DOHH2 (cell line): ENCODE measurements at regions not wholly inside any gene's neighbourhood (a gene's known extent, or its start where the extent isn't known, plus 50 kb on each side); places are given as distances from the start of the nearest gene placed in this dataset.

ENCODE experiments used
- H3F3A ChIP-seq: fragments of 200-600 bp; sonication (generic), shearing (Covaris generic); 2 replicates; pipeline ENCODE4 v1.6.0; 2016; ENCODE audit warnings: antibody characterized with exemption, mild to moderate bottlenecking; ENCODE audit not compliant: control insufficient read depth, insufficient read depth
- H3K27ac ChIP-seq: fragments of 200-600 bp; sonication (generic); 2 replicates; pipeline ENCODE4 v1.5.1; 2014; ENCODE audit warnings: low read depth, mild to moderate bottlenecking, low read length, moderate library complexity
- H3K27me3 ChIP-seq: fragments of 200-600 bp; sonication (generic); 2 replicates; pipeline ENCODE4 v1.6.1; 2014; ENCODE audit warnings: mild to moderate bottlenecking, low read length, mixed read lengths; ENCODE audit not compliant: control insufficient read depth
- H3K36me3 ChIP-seq: fragments of 200-600 bp; sonication (generic); 2 replicates; pipeline ENCODE4 v1.6.1; 2014; ENCODE audit warnings: mild to moderate bottlenecking, low read length, moderate library complexity, mixed read lengths; ENCODE audit not compliant: control insufficient read depth
- H3K4me1 ChIP-seq: fragments of 200-600 bp; sonication (generic); 2 replicates; pipeline ENCODE4 v1.6.1; 2014; ENCODE audit warnings: mild to moderate bottlenecking, low read length, mixed read lengths; ENCODE audit not compliant: control insufficient read depth
- H3K4me2 ChIP-seq: fragments of 200-600 bp; sonication (generic); 2 replicates; pipeline ENCODE4 v1.6.0; 2014; ENCODE audit warnings: mild to moderate bottlenecking, low read length, moderate library complexity
- H3K4me3 ChIP-seq: fragments of 200-600 bp; sonication (generic); 2 replicates; pipeline ENCODE4 v1.5.1; 2014; ENCODE audit warnings: mild to moderate bottlenecking, low read length, mixed read lengths
- H3K79me2 ChIP-seq: fragments of 200-600 bp; sonication (generic); 2 replicates; pipeline ENCODE4 v1.6.1; 2014; ENCODE audit warnings: mild to moderate bottlenecking, low read length, mixed read lengths; ENCODE audit not compliant: control insufficient read depth
- H3K9me2 ChIP-seq: fragments of 200-600 bp; sonication (generic); replicated peaks from 2 replicates; pipeline ENCODE4 v1.6.1; 2014; ENCODE audit warnings: mild to moderate bottlenecking, low read length, mixed read lengths; ENCODE audit not compliant: control insufficient read depth
- H3K9me3 ChIP-seq: fragments of 200-600 bp; sonication (generic); 2 replicates; pipeline ENCODE4 v1.6.1; 2014; ENCODE audit warnings: antibody characterized with exemption, low read length, mixed read lengths; ENCODE audit not compliant: control insufficient read depth, insufficient read depth
- H4K20me1 ChIP-seq: fragments of 200-600 bp; sonication (generic); 2 replicates; pipeline ENCODE4 v1.6.0; 2014; ENCODE audit warnings: low read depth, mild to moderate bottlenecking, antibody characterized with exemption, low read length, moderate library complexity; ENCODE audit not compliant: control insufficient read depth, insufficient read depth
- EZH2phosphoT487 ChIP-seq: fragments of 200-600 bp; sonication (generic); IDR thresholded peaks from 2 replicates; pipeline ENCODE4 v1.6.1; 2017; ENCODE audit warnings: borderline replicate concordance, mild to moderate bottlenecking, antibody characterized with exemption, low read length, moderate library complexity, mixed read lengths
- TF ChIP-seq, protein P1 (sequence below): fragments of 200-600 bp; sonication (generic); IDR thresholded peaks from one replicate; pipeline ENCODE4 v1.5.1; 2014; ENCODE audit warnings: antibody characterized with exemption, mild to moderate bottlenecking, low read depth, low read length; ENCODE audit not compliant: poor library complexity, severe bottlenecking

DNA sequence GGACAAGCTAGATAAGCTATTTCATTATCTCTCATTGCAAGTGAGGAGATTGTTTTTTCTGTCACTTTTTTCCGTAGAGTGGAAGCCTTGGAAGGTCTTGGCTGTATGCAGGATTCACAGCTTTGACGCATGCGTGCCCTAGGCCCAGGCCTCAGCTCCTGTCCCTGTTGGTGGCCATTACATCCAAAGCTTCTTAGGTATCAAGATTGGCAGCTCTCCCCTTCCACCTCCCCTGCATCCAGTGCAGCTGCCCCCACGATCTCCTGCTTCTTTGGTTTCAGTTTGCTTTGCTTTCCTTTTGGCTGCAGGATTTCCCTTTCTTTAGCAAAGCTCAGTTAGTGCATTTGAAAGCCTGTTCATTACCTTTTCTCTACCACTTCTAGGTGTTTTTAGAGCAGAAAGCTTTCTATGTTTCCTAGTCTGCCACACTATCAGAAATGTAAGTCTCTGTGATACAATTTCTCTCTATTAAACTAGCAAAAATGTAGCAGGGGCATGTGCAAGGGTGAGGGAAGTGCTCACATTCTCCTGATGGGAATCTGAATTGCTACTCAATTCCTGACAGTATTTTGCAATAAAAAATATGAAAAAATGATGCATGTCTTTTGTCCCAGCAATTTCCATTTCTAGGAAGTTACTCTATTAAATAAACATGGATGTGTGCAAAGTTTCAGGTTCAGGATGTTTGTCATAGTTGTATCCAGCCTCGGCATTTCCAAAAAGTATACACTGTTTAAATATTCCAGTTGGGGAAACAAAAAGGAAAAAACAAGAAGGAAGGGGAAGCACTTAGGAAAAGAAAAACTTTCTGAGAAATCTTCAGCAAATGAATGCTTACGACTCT lies 91.2 kb downstream of the LIPG start:
- TF ChIP-seq EZH2phosphoT487, result no peak
- TF ChIP-seq, protein P1, sequence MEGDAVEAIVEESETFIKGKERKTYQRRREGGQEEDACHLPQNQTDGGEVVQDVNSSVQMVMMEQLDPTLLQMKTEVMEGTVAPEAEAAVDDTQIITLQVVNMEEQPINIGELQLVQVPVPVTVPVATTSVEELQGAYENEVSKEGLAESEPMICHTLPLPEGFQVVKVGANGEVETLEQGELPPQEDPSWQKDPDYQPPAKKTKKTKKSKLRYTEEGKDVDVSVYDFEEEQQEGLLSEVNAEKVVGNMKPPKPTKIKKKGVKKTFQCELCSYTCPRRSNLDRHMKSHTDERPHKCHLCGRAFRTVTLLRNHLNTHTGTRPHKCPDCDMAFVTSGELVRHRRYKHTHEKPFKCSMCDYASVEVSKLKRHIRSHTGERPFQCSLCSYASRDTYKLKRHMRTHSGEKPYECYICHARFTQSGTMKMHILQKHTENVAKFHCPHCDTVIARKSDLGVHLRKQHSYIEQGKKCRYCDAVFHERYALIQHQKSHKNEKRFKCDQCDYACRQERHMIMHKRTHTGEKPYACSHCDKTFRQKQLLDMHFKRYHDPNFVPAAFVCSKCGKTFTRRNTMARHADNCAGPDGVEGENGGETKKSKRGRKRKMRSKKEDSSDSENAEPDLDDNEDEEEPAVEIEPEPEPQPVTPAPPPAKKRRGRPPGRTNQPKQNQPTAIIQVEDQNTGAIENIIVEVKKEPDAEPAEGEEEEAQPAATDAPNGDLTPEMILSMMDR, result no peak
- Histone ChIP-seq H3K79me2 (no peaks in the 10 kb centered on the region), H4K20me1 (no peaks in the 10 kb centered on the region), H3F3A (no peaks in the 10 kb centered on the region), H3K9me3 (no peaks in the 10 kb centered on the region), H3K36me3 (no peaks in the 10 kb centered on the region), H3K4me3 (no peak overlapping the region), H3K27ac (no peak overlapping the region), H3K4me2 (no peak overlapping the region), H3K9me2 (no peaks in the 10 kb centered on the region), H3K4me1 (no peaks in the 10 kb centered on the region), H3K27me3 (no peaks in the 10 kb centered on the region)

DNA sequence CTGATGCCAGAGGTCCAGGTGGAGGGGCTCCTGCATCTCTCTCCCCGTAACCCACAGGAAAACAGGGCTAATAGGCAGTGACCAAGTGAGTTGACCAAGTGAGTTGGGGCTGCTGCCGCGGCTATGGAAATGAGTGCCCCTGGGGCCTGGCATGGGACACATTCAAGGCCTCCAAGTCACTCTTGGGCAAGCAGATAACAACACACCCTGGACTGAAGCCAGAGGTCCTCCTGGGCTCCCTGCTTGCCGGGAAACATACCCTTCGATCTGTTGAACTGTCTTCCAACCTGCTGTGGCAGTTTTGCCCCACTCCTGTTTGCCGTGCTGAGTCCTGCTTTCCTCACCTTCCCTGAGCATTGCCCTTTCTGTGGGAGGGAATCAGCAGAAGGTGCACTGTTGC lies 89.2 kb downstream of the LIPG start:
- TF ChIP-seq, protein P1, result no peak
- TF ChIP-seq EZH2phosphoT487, result no peak
- Histone ChIP-seq H3K4me2 (no peak overlapping the region), H3K27me3 (no peaks in the 10 kb centered on the region), H3K27ac (no peak overlapping the region), H3K36me3 (no peaks in the 10 kb centered on the region), H4K20me1 (no peaks in the 10 kb centered on the region), H3K9me3 (no peaks in the 10 kb centered on the region), H3K4me1 (no peaks in the 10 kb centered on the region), H3K79me2 (no peaks in the 10 kb centered on the region), H3K9me2 (no peaks in the 10 kb centered on the region), H3F3A (no peaks in the 10 kb centered on the region), H3K4me3 (no peak overlapping the region)

DNA sequence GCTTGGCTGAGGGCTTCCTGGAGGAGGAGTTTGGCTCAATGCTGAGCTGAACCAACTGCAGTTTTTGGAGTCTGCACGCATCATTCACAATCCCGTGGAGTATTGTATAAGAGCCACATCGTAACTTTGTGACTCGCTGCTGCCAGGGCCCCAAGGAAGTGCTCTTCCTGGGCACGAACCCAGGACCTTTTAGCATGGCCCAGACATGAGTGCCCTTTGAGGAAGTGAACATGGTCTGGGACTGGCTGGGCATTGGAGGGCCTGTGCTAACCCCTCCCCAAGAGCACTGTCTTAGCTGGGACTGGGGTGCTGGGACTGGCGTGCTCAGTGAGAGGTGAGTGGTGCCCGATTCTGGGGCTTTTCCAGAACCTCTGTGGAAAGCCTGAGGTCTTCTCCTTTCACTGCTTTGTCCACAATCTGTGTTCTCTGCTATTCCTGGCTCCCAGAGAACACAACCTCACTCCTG lies 88.6 kb downstream of the LIPG start:
- no peaks in the 10 kb centered on the region for H3K36me3 ChIP-seq
- no peaks in the 10 kb centered on the region for H3K79me2 ChIP-seq
- no peaks in the 10 kb centered on the region for H3K27me3 ChIP-seq
- H3K9me2 ChIP-seq, result no peaks in the 10 kb centered on the region
- no peak overlapping the region for H3K27ac ChIP-seq
- no peaks in the 10 kb centered on the region for H3K9me3 ChIP-seq
- TF ChIP-seq, protein P1, result no peak
- TF ChIP-seq EZH2phosphoT487, result no peak
- H4K20me1 ChIP-seq, result no peaks in the 10 kb centered on the region
- H3K4me1 ChIP-seq, result no peaks in the 10 kb centered on the region
- H3F3A ChIP-seq, result no peaks in the 10 kb centered on the region
- H3K4me3 ChIP-seq, result no peak overlapping the region
- H3K4me2 ChIP-seq, result no peak overlapping the region
